Stimulated activated CD4-positive, alpha-beta T cell treated with anti-CD3 and anti-CD28 coated beads, Interleukin-12 subunit alpha, Interleukin-12 subunit beta, amount 100 ng/mL, for 24 hours (primary cell): ENCODE measurements at regions not wholly inside any gene's neighbourhood (a gene's known extent, or its start where the extent isn't known, plus 50 kb on each side); places are given as distances from the start of the nearest gene placed in this dataset.
"Not testable (repeated sequence)": the region's sequence is repeated elsewhere in the genome, so short reads cannot be mapped to it uniquely, and the experiment has no call there.

Source experiments
- DNase-seq, 2 experiments: peaks; one replicate each; pipeline ENCODE4 v3.0.0-alpha.2; 2020; ENCODE audit warnings: low read depth in 2 of 2

DNA sequence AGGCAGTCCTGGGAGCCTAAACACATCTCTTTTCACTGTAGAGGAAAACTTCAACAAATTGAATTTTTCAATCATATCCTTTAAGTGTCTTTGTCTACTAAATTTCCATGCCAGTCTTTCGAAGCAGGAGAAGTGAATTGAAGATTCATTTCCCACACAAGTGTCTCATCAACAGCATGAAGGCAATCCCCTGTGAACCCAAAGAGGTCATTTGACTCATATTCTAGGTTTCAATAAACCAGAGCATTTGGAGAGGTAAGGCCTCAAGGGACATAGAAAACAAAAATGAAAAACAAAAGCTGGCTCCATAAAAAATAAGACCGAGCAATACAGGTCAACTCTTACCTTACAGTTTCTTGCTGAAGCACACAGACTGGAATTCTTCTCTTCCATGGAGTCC is 94.1 kb upstream of the ATP1B1 start:
- DNase-seq = no peak

GRCh38 chr1:169013821-169014220 is 92.7 kb upstream of the ATP1B1 start:
- DNase-seq = no peak

DNA sequence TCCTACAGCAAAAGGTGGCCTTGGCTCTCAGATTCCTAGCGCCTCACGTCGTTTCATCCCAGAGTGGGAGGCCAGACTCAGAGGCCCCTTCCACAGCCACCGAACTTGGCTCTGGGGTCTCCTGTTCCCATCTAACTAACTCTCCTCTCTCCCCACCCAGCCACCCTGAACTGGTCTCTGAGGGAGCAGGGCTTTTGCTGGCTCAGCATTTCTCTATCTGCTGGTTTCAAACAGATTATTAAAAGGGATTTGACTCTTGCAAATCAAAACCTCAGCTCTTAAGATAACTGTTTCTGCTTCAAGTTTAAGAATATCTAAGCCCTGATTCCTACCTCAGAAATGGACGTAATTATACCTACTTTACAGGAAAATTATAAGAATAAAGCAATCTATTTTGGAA is 91.0 kb upstream of the ATP1B1 start:
- no peak for DNase-seq

GRCh38 chr1:169018751-169019150 is 87.7 kb upstream of the ATP1B1 start:
- no peak for DNase-seq

GRCh38 chr1:169019419-169020058 is 87.0 kb upstream of the ATP1B1 start:
- DNase-seq = no peak

DNA sequence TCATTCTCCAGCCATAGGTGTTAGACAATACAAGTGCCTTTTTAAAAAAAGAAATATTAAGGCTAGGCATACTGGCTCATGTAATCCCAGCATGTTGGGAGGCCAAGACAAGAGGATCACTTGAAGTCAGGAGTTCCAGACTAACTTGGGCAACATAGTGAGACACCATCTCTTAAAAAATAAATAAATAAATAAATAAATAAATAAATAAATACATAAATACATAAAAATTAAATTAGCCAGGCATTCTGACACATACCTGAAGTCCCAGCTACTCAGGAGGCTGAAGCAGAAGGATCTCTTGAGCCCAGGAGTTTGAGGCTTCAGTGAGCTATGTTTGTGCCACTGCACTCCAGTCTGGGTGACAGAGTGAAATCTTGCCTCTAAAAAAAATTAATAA is 85.8 kb upstream of the ATP1B1 start:
- no peak for DNase-seq

DNA sequence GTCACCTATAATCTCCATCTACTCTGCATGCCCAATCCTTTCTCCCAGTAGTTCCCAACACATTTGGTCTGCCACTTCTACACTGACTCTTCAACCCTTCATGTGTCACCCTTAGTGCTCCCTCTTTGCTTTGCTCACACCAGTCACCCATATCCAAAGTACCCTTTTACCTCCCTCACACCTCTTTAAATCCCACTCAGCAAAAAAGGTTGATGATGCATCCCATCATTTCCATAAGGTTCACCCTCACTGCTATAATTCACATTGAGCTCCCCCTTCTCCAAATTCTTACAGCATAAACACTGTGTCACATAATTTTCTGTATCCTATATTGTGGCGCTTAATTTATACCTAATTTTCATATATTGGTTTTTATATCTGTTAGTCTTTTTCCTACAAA is 83.8 kb upstream of the ATP1B1 start:
- DNase-seq = no peak

DNA sequence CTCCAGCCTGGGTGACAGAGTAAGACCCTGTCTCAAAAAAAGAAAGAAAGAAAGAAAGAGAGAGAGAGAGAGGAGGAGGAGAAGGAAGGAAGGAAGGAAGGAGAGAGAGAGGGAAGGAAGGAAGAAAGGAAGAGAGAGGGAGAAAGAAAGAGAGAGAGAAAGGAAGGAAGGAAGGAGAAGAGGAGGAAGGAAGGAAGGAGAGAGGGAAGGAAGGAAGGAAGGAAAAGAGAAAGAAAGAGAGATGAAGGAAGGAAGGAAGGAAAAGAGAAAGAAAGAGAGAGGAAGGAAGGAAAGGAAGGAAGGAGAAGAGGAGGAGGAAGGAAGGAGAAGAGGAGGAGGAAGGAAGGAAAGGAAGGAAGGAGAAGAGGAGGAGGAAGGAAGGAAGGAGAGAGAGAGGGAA is 82.2 kb upstream of the ATP1B1 start:
- no peak for DNase-seq

- no peak for DNase-seq
Measured at GRCh38 chr1:169024800-169025271, 81.7 kb upstream of the ATP1B1 start.

DNA sequence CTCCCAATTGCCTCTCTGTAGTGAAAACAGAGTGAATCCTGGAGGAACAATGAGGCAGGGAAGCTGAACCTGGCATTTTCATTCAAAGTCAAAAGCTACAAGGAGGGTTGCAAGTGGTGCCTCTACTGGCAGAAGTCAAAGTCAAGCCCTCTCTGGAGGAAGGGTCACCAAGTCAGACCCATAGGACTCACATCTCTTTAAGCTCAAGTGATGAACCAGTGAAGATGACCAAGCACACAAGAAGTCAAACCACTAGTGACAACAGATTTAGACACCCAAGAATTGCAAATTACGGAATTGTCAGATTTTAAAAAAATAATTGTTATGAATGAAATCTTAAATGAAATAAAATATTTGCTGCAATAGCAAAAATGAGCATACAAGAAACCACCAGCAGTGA is 81.1 kb upstream of the ATP1B1 start:
- DNase-seq = no peak

DNA sequence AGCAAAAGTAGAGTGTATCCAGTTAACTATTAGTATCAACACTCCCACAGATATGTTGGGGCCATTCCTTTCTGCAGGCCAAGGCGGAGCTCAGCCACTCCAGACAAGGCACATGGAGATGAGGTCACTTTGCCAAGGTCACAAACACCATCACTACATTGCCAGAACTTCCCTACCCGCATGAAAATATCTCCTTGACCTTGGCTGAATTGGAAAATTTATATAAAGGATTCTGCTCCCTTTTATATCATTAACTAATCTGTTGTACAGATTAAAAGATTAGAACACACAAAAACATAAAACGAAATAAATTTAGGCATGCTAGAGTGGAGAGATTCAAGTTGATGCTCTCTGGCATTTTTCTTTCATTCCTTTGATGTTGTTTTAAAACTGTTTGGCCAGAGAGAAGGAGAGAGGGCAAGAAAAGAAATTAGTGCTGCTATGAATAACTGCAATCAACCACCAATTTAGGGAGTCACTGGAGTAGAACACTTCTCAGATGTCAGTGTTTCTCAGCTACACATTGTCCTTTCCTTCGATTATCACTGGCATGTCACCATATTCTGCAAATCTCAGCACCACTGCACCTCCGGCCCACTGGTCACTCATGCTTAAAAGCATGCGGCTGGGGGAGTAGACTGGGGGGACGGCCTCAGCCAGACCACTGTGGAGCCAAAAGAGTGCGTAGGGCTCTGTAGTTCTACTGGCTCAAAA is 78.7 kb upstream of the ATP1B1 start:
- no peak for DNase-seq

DNA sequence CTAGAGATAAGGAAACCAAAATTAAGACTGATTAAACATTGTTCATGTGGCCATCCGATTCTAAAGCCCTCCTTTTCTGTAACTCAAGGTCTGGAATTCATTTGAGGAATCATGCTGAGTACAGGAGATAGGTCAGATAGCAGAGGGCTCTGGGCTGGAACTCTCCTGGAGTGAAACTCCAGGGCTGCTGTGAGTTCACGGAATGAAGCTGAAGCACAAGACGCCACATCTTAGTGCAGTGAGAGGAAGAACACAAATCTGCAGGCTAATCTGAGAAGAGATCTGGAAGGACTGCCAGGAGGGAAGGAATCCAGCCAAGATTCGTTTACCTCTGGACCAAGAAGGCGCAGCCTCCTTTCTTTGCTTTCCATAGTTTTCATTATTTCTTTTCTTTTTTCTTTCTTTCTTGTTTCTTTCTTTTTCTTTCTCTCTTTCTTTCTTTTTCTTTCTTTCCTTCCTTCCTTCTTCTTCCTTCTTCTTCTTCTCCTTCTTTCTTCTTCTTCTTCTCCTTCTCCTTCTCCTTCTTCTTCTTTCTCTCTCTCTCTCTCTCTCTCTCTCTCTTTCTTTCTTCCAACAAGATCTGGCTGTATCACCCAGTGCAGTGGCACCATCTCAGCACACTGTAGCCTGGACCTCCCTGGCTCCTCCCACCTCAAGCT is 74.8 kb upstream of the ATP1B1 start:
- no peak for DNase-seq

DNA sequence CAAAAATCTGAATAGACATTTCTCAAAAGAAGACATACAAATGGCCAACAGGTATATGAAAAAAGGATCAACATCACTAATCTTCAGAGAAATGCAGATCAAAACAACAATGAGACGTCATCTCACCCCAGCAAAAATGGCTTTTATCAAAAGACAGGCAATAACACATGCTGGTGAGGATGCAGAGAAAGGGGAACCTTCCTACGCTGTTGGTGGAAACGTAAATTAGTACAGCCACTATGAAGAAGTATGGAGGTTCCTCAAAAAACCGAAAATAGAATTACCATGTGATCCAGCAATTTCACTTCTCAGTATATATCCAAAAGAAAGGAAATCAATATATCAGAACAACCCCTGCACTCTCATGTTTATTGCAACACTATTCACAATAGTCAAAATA is 65.1 kb upstream of the ATP1B1 start:
- no peak for DNase-seq

- no peak for DNase-seq
Measured at GRCh38 chr1:169042377-169042776, 64.1 kb upstream of the ATP1B1 start.

- DNase-seq = no peak
Measured at GRCh38 chr1:169043823-169044222, 62.7 kb upstream of the ATP1B1 start.

DNA sequence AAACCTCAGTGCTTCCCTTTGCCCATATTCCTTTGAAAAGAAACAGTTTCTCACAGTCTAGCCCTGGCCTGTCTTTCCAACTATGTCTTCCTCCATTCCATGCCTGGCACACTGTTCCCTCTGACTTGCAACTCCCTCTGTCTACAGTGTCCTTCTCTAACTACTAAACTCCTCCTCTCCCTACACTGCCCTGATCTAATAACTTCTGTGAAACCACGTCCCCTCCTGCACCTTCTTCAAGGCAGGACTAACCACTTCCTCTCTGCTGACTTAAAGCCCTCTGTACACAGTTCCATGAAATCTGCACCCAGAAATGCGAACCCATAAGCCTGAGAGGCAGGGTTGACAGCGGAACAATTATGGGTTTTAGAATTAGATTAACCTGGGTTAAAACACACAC is 62.2 kb upstream of the ATP1B1 start:
- DNase-seq = no peak

DNA sequence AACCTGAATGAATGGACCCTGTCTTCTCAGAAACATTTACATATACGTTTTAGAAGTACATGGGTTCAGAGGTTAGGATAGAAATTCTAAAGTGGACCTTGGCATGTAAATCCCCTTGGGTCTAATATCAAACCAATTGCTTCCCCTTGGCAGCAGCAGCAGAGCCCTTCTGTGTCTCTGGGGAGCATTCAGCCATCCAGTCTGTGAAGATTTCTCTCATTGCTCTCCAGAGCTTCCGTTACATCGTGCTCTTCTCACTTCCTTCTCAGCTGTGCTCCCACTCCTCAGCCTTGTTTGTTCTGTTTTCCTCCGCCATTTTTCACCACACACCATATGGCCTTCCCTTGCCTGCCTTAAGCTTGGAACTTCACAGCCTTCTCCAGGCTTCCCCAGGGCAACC is 61.5 kb upstream of the ATP1B1 start:
- no peak for DNase-seq

DNA sequence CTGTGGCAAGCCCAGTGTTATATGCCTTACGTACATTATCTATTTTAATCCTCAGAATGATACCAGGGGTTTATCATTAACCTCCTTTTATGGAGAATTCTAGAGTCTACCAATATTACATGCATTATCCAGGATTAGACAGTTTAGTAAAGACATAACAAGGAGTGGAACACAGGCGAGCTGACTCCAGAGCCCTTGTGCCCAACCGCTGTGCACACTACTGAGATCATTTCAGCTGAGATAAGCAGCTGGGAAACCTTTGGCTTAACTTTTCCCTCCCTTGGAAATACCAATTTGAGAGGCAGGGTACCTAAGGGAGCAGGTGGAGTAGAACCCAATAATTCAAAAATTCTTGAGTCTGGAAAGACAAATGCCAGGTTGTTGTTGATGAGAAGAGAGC is 59.8 kb upstream of the ATP1B1 start:
- no peak for DNase-seq

- no peak for DNase-seq
Measured at GRCh38 chr1:169047074-169047473, 59.4 kb upstream of the ATP1B1 start.

DNA sequence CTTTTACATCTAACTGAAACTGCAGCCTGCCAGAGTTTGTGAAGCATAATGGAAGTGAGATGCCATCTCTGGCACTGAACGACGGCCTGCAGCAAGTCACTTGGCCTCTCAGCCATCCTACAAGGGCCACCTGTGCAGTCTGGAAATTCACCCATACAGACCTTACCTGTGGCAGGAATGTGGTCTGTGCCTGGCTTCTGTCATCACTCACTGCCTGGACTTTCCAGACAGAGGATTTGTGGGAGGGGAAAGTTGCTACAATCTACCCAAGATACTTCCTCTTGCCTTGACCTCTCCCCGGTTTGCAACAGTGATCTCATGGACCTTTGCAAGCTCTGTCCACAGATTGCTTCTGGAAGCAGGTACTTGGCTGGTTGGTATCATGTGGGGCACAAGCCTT is 58.4 kb upstream of the ATP1B1 start:
- no peak for DNase-seq

GRCh38 chr1:169049258-169049938 is 57.1 kb upstream of the ATP1B1 start:
- no peak for DNase-seq

- no peak for DNase-seq
Measured at GRCh38 chr1:169051171-169051570, 55.3 kb upstream of the ATP1B1 start.

DNA sequence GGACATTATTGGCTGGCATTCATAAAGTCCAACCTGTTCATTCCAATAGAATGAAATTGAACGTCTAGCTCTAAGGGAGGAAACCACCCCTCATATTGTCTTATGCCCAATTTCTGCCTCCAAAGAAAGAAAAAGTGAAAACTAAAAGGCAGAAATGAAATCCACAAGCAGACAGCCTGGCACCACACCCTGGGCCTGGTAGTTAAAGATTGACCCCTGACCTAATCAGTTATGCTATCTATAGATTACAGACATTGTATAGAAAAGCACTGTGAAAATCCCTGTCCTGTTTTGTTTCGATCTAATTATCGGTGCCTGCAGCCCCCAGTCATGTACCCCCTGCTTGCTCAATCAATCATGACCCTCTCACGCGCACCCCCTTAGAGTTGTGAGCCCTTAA is 54.3 kb upstream of the ATP1B1 start:
- DNase-seq = not testable (repeated sequence)
